T-helper 1 cell treated with Interleukin-12 subunit alpha and Interleukin-12 subunit beta and Interleukin-4 antibody, amounts not matched to agents 30 μg/mL and 1 μg/mL, for 36 hours (primary cell): ENCODE measurements at regions not wholly inside any gene's neighbourhood (a gene's known extent, or its start where the extent isn't known, plus 50 kb on each side); places are given as distances from the start of the nearest gene placed in this dataset.
"Not testable (repeated sequence)": the region's sequence is repeated elsewhere in the genome, so short reads cannot be mapped to it uniquely, and the experiment has no call there.

ENCODE experiments used
- H3K27ac Mint-ChIP-seq: one replicate; pipeline ENCODE4 v1.8.0; 2021; ENCODE audit warnings: mild to moderate bottlenecking, mixed read lengths
- H3K27me3 Mint-ChIP-seq: one replicate; pipeline ENCODE4 v1.8.0; 2021; ENCODE audit warnings: low read depth, mixed read lengths
- H3K36me3 Mint-ChIP-seq: one replicate; pipeline ENCODE4 v1.8.0; 2021; ENCODE audit warnings: low read depth, mixed read lengths
- H3K4me1 Mint-ChIP-seq: one replicate; pipeline ENCODE4 v1.8.0; 2021; ENCODE audit warnings: low read depth, mixed read lengths
- H3K4me3 Mint-ChIP-seq: one replicate; pipeline ENCODE4 v1.8.0; 2021; ENCODE audit warnings: mild to moderate bottlenecking, moderate library complexity, mixed read lengths
- H3K9me3 Mint-ChIP-seq: one replicate; pipeline ENCODE4 v1.8.0; 2021; ENCODE audit warnings: mixed read lengths

GRCh38 chr1:182303778-182304177, 87.8 kb downstream of the GLUL start:
- H3K27ac Mint-ChIP-seq, result no peak overlapping the region
- H3K27me3 Mint-ChIP-seq, result no peaks in the 10 kb centered on the region
- H3K4me1 Mint-ChIP-seq, result peaks cover 29% of the 10 kb centered on the region
- H3K4me3 Mint-ChIP-seq, result no peak overlapping the region
- no peaks in the 10 kb centered on the region for H3K36me3 Mint-ChIP-seq
- H3K9me3 Mint-ChIP-seq, result peaks cover 4% of the 10 kb centered on the region

- Mint-ChIP-seq H3K4me1 (peaks cover 29% of the 10 kb centered on the region), H3K9me3 (peaks cover 4% of the 10 kb centered on the region), H3K27ac (peak overlapping the region; percentile 56), H3K36me3 (no peaks in the 10 kb centered on the region), H3K4me3 (no peak overlapping the region), H3K27me3 (no peaks in the 10 kb centered on the region)
Observed at GRCh38 chr1:182301467-182302198, 90.0 kb downstream of the GLUL start.

GRCh38 chr1:182301026-182301436, 90.6 kb downstream of the GLUL start:
- Mint-ChIP-seq H3K4me1 (peaks cover 29% of the 10 kb centered on the region), H3K27ac (peak overlapping the region; percentile 56), H3K36me3 (no peaks in the 10 kb centered on the region), H3K4me3 (no peak overlapping the region), H3K9me3 (peaks cover 4% of the 10 kb centered on the region), H3K27me3 (no peaks in the 10 kb centered on the region)

GRCh38 chr1:182299728-182300616, 91.6 kb downstream of the GLUL start:
- H3K36me3 Mint-ChIP-seq, result no peaks in the 10 kb centered on the region
- H3K4me1 Mint-ChIP-seq, result peaks cover 29% of the 10 kb centered on the region
- no peaks in the 10 kb centered on the region for H3K9me3 Mint-ChIP-seq
- H3K27ac Mint-ChIP-seq, result peak overlapping the region; percentile 67
- H3K27me3 Mint-ChIP-seq, result peaks cover 4% of the 10 kb centered on the region
- H3K4me3 Mint-ChIP-seq, result peak overlapping the region; percentile 37

GRCh38 chr1:182299054-182299727, 92.4 kb downstream of the GLUL start:
- H3K27ac Mint-ChIP-seq, result peak overlapping the region; percentile 67
- not testable (repeated sequence) for H3K9me3 Mint-ChIP-seq, H3K36me3 Mint-ChIP-seq, H3K4me3 Mint-ChIP-seq, H3K27me3 Mint-ChIP-seq
- peaks cover 27% of the 10 kb centered on the region for H3K4me1 Mint-ChIP-seq

GRCh38 chr1:182297335-182297734, 94.3 kb downstream of the GLUL start:
- peaks cover 20% of the 10 kb centered on the region for H3K4me1 Mint-ChIP-seq
- H3K9me3 Mint-ChIP-seq, result no peaks in the 10 kb centered on the region
- no peak overlapping the region for H3K27ac Mint-ChIP-seq
- H3K27me3 Mint-ChIP-seq, result peaks cover 4% of the 10 kb centered on the region
- H3K36me3 Mint-ChIP-seq, result no peaks in the 10 kb centered on the region
- H3K4me3 Mint-ChIP-seq, result no peak overlapping the region

GRCh38 chr1:182295697-182296096, 95.9 kb downstream of the GLUL start:
- Mint-ChIP-seq H3K36me3 (no peaks in the 10 kb centered on the region), H3K4me1 (peaks cover 12% of the 10 kb centered on the region), H3K27me3 (peaks cover 4% of the 10 kb centered on the region), H3K27ac (no peak overlapping the region), H3K4me3 (no peak overlapping the region), H3K9me3 (no peaks in the 10 kb centered on the region)

GRCh38 chr1:182293119-182293589, 98.4 kb downstream of the GLUL start:
- Mint-ChIP-seq H3K9me3 (no peaks in the 10 kb centered on the region), H3K4me3 (no peak overlapping the region), H3K4me1 (peaks cover 5% of the 10 kb centered on the region), H3K36me3 (no peaks in the 10 kb centered on the region), H3K27me3 (peaks cover 4% of the 10 kb centered on the region), H3K27ac (no peak overlapping the region)

GRCh38 chr1:182292193-182292741, 99.3 kb downstream of the GLUL start:
- Mint-ChIP-seq H3K4me1 (peaks cover 5% of the 10 kb centered on the region), H3K9me3 (no peaks in the 10 kb centered on the region), H3K4me3 (no peak overlapping the region), H3K36me3 (no peaks in the 10 kb centered on the region), H3K27ac (no peak overlapping the region), H3K27me3 (peaks cover 4% of the 10 kb centered on the region)

GRCh38 chr1:182291584-182292192, 99.9 kb downstream of the GLUL start:
- Mint-ChIP-seq H3K36me3 (no peaks in the 10 kb centered on the region), H3K27ac (no peak overlapping the region), H3K27me3 (peaks cover 4% of the 10 kb centered on the region), H3K9me3 (no peaks in the 10 kb centered on the region), H3K4me3 (no peak overlapping the region), H3K4me1 (peaks cover 5% of the 10 kb centered on the region)

- Mint-ChIP-seq H3K27ac (no peak overlapping the region), H3K9me3 (no peaks in the 10 kb centered on the region), H3K27me3 (no peaks in the 10 kb centered on the region), H3K36me3 (no peaks in the 10 kb centered on the region), H3K4me1 (peaks cover 11% of the 10 kb centered on the region), H3K4me3 (no peak overlapping the region)
Observed at GRCh38 chr1:182288749-182289604, 102.6 kb downstream of the GLUL start.

GRCh38 chr1:182286761-182287160, 104.8 kb downstream of the GLUL start:
- Mint-ChIP-seq H3K27me3 (no peaks in the 10 kb centered on the region), H3K9me3 (no peaks in the 10 kb centered on the region), H3K4me1 (peaks cover 16% of the 10 kb centered on the region), H3K36me3 (no peaks in the 10 kb centered on the region), H3K4me3 (no peak overlapping the region), H3K27ac (no peak overlapping the region)

- Mint-ChIP-seq H3K4me3 (no peak overlapping the region), H3K27ac (no peak overlapping the region), H3K9me3 (no peaks in the 10 kb centered on the region), H3K27me3 (no peaks in the 10 kb centered on the region), H3K36me3 (no peaks in the 10 kb centered on the region), H3K4me1 (peaks cover 11% of the 10 kb centered on the region)
Observed at GRCh38 chr1:182283746-182284544, 107.6 kb downstream of the GLUL start.
